DND-41 (cell line): ENCODE measurements at regions not wholly inside any gene's neighbourhood (a gene's known extent, or its start where the extent isn't known, plus 50 kb on each side); places are given as distances from the start of the nearest gene placed in this dataset.

Experiments used
- ATAC-seq: fragments of 200-7000 bp; cut with Tn5 transposase; 3 replicates; pipeline ENCODE4 v1.9.1; 2021; ENCODE audit warnings: low read depth; ENCODE audit not compliant: insufficient read depth
- DNase-seq: peaks from one replicate; pipeline ENCODE4 v3.0.0-alpha.2; 2020
- H2AFZ ChIP-seq: 2 replicates; pipeline ENCODE4 v1.6.0; 2012; ENCODE audit warnings: low read depth, low read length
- H3K27ac ChIP-seq: 2 replicates; pipeline ENCODE4 v1.5.1; 2012; ENCODE audit warnings: low read length, inconsistent platforms
- H3K27me3 ChIP-seq: fragments of 200-600 bp; sonication (generic); 2 replicates; pipeline ENCODE4 v1.6.0; 2012; ENCODE audit warnings: low read length, mild to moderate bottlenecking, inconsistent platforms; ENCODE audit not compliant: insufficient read depth, poor library complexity
- H3K36me3 ChIP-seq: 2 replicates; pipeline ENCODE4 v1.5.1; 2012; ENCODE audit warnings: low read length, inconsistent platforms; ENCODE audit not compliant: insufficient read depth
- H3K4me1 ChIP-seq: 2 replicates; pipeline ENCODE4 v1.5.1; 2012; ENCODE audit warnings: mild to moderate bottlenecking, low read length; ENCODE audit not compliant: insufficient read depth
- H3K4me2 ChIP-seq: 2 replicates; pipeline ENCODE4 v1.6.0; 2012; ENCODE audit warnings: mild to moderate bottlenecking, moderate library complexity, low read length, inconsistent platforms; ENCODE audit not compliant: insufficient read depth
- H3K4me3 ChIP-seq, 2 experiments: fragments of 200-600 bp in 1 of 2; shearing (Covaris generic) in 1 of 2; 2 replicates each; pipeline ENCODE4 v1.5.1; 2012 to 2016; ENCODE audit warnings: inconsistent platforms in 2 of 2, low read length in 2 of 2, mild to moderate bottlenecking in 2 of 2, low read depth in 1 of 2, moderate library complexity in 1 of 2
- H3K79me2 ChIP-seq: 2 replicates; pipeline ENCODE4 v1.6.0; 2012; ENCODE audit warnings: low read length, inconsistent platforms; ENCODE audit not compliant: insufficient read depth
- H3K9ac ChIP-seq: 2 replicates; pipeline ENCODE4 v1.6.0; 2012; ENCODE audit warnings: low read depth, mild to moderate bottlenecking, inconsistent platforms, low read length, moderate library complexity
- H3K9me3 ChIP-seq: 2 replicates; pipeline ENCODE4 v1.5.1; 2012; ENCODE audit warnings: low read length, moderate library complexity, mild to moderate bottlenecking, inconsistent platforms; ENCODE audit not compliant: insufficient read depth, severe bottlenecking
- H4K20me1 ChIP-seq: 2 replicates; pipeline ENCODE4 v1.6.0; 2012; ENCODE audit warnings: low read length; ENCODE audit not compliant: insufficient read depth
- CTCF ChIP-seq: IDR thresholded peaks from 2 replicates; pipeline ENCODE4 v1.5.1; 2012; ENCODE audit warnings: borderline replicate concordance, low read length, moderate library complexity, mild to moderate bottlenecking; ENCODE audit not compliant: poor library complexity, severe bottlenecking; ENCODE audit errors: extremely low read depth
- EZH2 ChIP-seq: IDR thresholded peaks from 3 replicates; pipeline ENCODE4 v1.6.1; 2012; ENCODE audit warnings: borderline replicate concordance, low read depth, mild to moderate bottlenecking, moderate library complexity, low read length, inconsistent platforms; ENCODE audit not compliant: severe bottlenecking

GRCh38 chr12:88703790-88704189 lies 123.5 kb upstream of the KITLG start:
- Histone ChIP-seq H3K4me3 (no peak overlapping the region), H3K79me2 (no peaks in the 10 kb centered on the region), H2AFZ (no peak overlapping the region), H3K9me3 (no peaks in the 10 kb centered on the region), H4K20me1 (no peaks in the 10 kb centered on the region), H3K27ac (no peak overlapping the region), H3K9ac (no peak overlapping the region), H3K36me3 (no peaks in the 10 kb centered on the region), H3K4me2 (no peak overlapping the region), H3K4me1 (no peaks in the 10 kb centered on the region), H3K27me3 (no peaks in the 10 kb centered on the region)
- DNase-seq: no peak
- ATAC-seq: no peak
- TF ChIP-seq CTCF (no peak), EZH2 (no peak)

GRCh38 chr12:88698471-88698870 lies 118.2 kb upstream of the KITLG start:
- no peak for DNase-seq
- Histone ChIP-seq H3K4me1 (no peaks in the 10 kb centered on the region), H3K9me3 (no peaks in the 10 kb centered on the region), H3K27me3 (no peaks in the 10 kb centered on the region), H3K4me2 (no peak overlapping the region), H3K4me3 (no peak overlapping the region), H2AFZ (no peak overlapping the region), H4K20me1 (no peaks in the 10 kb centered on the region), H3K27ac (no peak overlapping the region), H3K79me2 (no peaks in the 10 kb centered on the region), H3K36me3 (no peaks in the 10 kb centered on the region), H3K9ac (no peak overlapping the region)
- TF ChIP-seq EZH2 (no peak), CTCF (no peak)
- no peak for ATAC-seq

GRCh38 chr12:88693837-88694445 lies 113.7 kb upstream of the KITLG start:
- ATAC-seq: no peak
- Histone ChIP-seq H3K27ac (no peak overlapping the region), H4K20me1 (no peaks in the 10 kb centered on the region), H3K79me2 (no peaks in the 10 kb centered on the region), H3K4me3 (no peak overlapping the region), H2AFZ (no peak overlapping the region), H3K4me2 (no peak overlapping the region), H3K27me3 (no peaks in the 10 kb centered on the region), H3K4me1 (no peaks in the 10 kb centered on the region), H3K9me3 (no peaks in the 10 kb centered on the region), H3K36me3 (no peaks in the 10 kb centered on the region), H3K9ac (no peak overlapping the region)
- no peak for DNase-seq
- TF ChIP-seq EZH2 (no peak), CTCF (no peak)

- no peak for ATAC-seq
- TF ChIP-seq CTCF (no peak), EZH2 (no peak)
- no peak overlapping the region for H2AFZ ChIP-seq
- H3K9ac ChIP-seq: no peak overlapping the region
- H4K20me1 ChIP-seq: no peaks in the 10 kb centered on the region
- H3K9me3 ChIP-seq: no peaks in the 10 kb centered on the region
- H3K27me3 ChIP-seq: no peaks in the 10 kb centered on the region
- no peak overlapping the region for H3K27ac ChIP-seq
- no peak overlapping the region for H3K4me3 ChIP-seq
- H3K79me2 ChIP-seq: no peaks in the 10 kb centered on the region
- H3K4me2 ChIP-seq: no peak overlapping the region
- DNase-seq: no peak
- no peaks in the 10 kb centered on the region for H3K36me3 ChIP-seq
- H3K4me1 ChIP-seq: no peaks in the 10 kb centered on the region
Observed at GRCh38 chr12:88691811-88692210, 111.5 kb upstream of the KITLG start.
